ENCODE measurements at regions not wholly inside any gene's neighbourhood (a gene's known extent, or its start where the extent isn't known, plus 50 kb on each side); places are given as distances from the start of the nearest gene placed in this dataset.
"Not testable (repeated sequence)": the region's sequence is repeated elsewhere in the genome, so short reads cannot be mapped to it uniquely, and the experiment has no call there.

GRCh38 chr7:130840599-130840998 is 106.6 kb upstream of the KLF14 start:
- no peaks in the 10 kb centered on the region for H3K9me3 Mint-ChIP-seq
- peaks cover 0 to 6% of the 10 kb centered on the region in 2 donors for H3K36me3 Mint-ChIP-seq
- ATAC-seq (no peak), DNase-seq (ENCODE audit: low spot score in 2 of 2) (no peak)
- no peak overlapping the region for H3K27ac Mint-ChIP-seq

GRCh38 chr7:130841416-130841815 is 107.4 kb upstream of the KLF14 start:
- Mint-ChIP-seq H3K36me3 (peaks cover 0 to 6% of the 10 kb centered on the region in 2 donors), H3K27ac (peak overlapping the region in 1 of 2 donors; percentile 65), H3K9me3 (no peaks in the 10 kb centered on the region)
- DNase-seq (ENCODE audit: low spot score in 2 of 2) (no peak), ATAC-seq (no peak)

GRCh38 chr7:130843703-130844102 is 109.7 kb upstream of the KLF14 start:
- H3K36me3 Mint-ChIP-seq = peaks cover 0 to 6% of the 10 kb centered on the region in 2 donors
- H3K27ac Mint-ChIP-seq = no peak overlapping the region
- DNase-seq (ENCODE audit: low spot score in 2 of 2) (no peak), ATAC-seq (no peak)
- H3K9me3 Mint-ChIP-seq = no peaks in the 10 kb centered on the region

- DNase-seq (ENCODE audit: low spot score in 2 of 2) (no peak), ATAC-seq (no peak)
- H3K27ac Mint-ChIP-seq = no peak overlapping the region
- peaks cover 0 to 6% of the 10 kb centered on the region in 2 donors for H3K36me3 Mint-ChIP-seq
- H3K9me3 Mint-ChIP-seq = no peaks in the 10 kb centered on the region
Observed at GRCh38 chr7:130844811-130845580, 111.0 kb upstream of the KLF14 start.

- H3K27ac Mint-ChIP-seq = no peak overlapping the region
- DNase-seq (ENCODE audit: low spot score in 2 of 2) = no peak
- H3K36me3 Mint-ChIP-seq = peaks cover 0 to 6% of the 10 kb centered on the region in 2 donors
- ATAC-seq = no peak
- no peaks in the 10 kb centered on the region for H3K9me3 Mint-ChIP-seq
Observed at GRCh38 chr7:130845581-130846085, 111.6 kb upstream of the KLF14 start.

GRCh38 chr7:130849604-130850003 is 115.6 kb upstream of the KLF14 start:
- no peak overlapping the region for H3K27ac Mint-ChIP-seq
- peaks cover 5 to 6% of the 10 kb centered on the region in 2 donors for H3K36me3 Mint-ChIP-seq

GRCh38 chr7:130850956-130851355 is 116.9 kb upstream of the KLF14 start:
- DNase-seq (ENCODE audit: low spot score in 2 of 2) = no peak
- no peaks in the 10 kb centered on the region for H3K9me3 Mint-ChIP-seq
- no peak for ATAC-seq
- H3K36me3 Mint-ChIP-seq = peaks cover 14 to 20% of the 10 kb centered on the region in 2 donors
- H3K27ac Mint-ChIP-seq = no peak overlapping the region

More at GRCh38 chr7:130849604-130850003, 115.6 kb upstream of the KLF14 start:
- DNase-seq (ENCODE audit: low spot score in 2 of 2) = no peak
- no peaks in the 10 kb centered on the region for H3K9me3 Mint-ChIP-seq
- ATAC-seq = no peak

- peaks cover 34 to 37% of the 10 kb centered on the region in 2 donors for H3K36me3 Mint-ChIP-seq
- no peak for DNase-seq (ENCODE audit: low spot score in 2 of 2)
- ATAC-seq = peak in 1 of 2 donors; percentile 14
Observed at GRCh38 chr7:130852867-130853266, 118.9 kb upstream of the KLF14 start.

GRCh38 chr7:130853503-130854279 is 119.7 kb upstream of the KLF14 start:
- H3K36me3 Mint-ChIP-seq = peaks cover 42 to 45% of the 10 kb centered on the region in 2 donors
- peaks cover 18 to 22% of the 10 kb centered on the region in 2 donors for H3K9me3 Mint-ChIP-seq
- no peak for DNase-seq (ENCODE audit: low spot score in 2 of 2)
- no peak overlapping the region for H3K27ac Mint-ChIP-seq
- no peak for ATAC-seq

More at GRCh38 chr7:130852867-130853266, 118.9 kb upstream of the KLF14 start:
- Mint-ChIP-seq H3K9me3 (peaks cover 10 to 14% of the 10 kb centered on the region in 2 donors), H3K27ac (peak overlapping the region in 1 of 2 donors; percentile 59)

- Mint-ChIP-seq H3K36me3 (peaks cover 50 to 53% of the 10 kb centered on the region in 2 donors), H3K27ac (no peak overlapping the region), H3K9me3 (peaks cover 26 to 30% of the 10 kb centered on the region in 2 donors)
- no peak for ATAC-seq
- no peak for DNase-seq (ENCODE audit: low spot score in 2 of 2)
Observed at GRCh38 chr7:130854481-130854880, 120.5 kb upstream of the KLF14 start.

- Mint-ChIP-seq H3K9me3 (peaks cover 34 to 37% of the 10 kb centered on the region in 2 donors), H3K27ac (peak overlapping the region in 1 of 2 donors; percentile 61)
- ATAC-seq = no peak
Observed at GRCh38 chr7:130856866-130857265, 122.9 kb upstream of the KLF14 start.

GRCh38 chr7:130860832-130861231 is 126.8 kb upstream of the KLF14 start:
- ATAC-seq = peak in 1 of 2 donors; percentile 31
- DNase-seq (ENCODE audit: low spot score in 2 of 2) = not testable (repeated sequence)
- H3K27ac Mint-ChIP-seq = peak overlapping the region; percentile 25 to 66
- peaks cover 41 to 46% of the 10 kb centered on the region in 2 donors for H3K9me3 Mint-ChIP-seq
- H3K36me3 Mint-ChIP-seq = peaks cover 86 to 98% of the 10 kb centered on the region in 2 donors

More at GRCh38 chr7:130856866-130857265, 122.9 kb upstream of the KLF14 start:
- H3K36me3 Mint-ChIP-seq = peaks cover 74 to 77% of the 10 kb centered on the region in 2 donors
- no peak for DNase-seq (ENCODE audit: low spot score in 2 of 2)

- DNase-seq (ENCODE audit: low spot score in 2 of 2) = no peak
- peaks cover 57 to 92% of the 10 kb centered on the region in 2 donors for H3K36me3 Mint-ChIP-seq
- peaks cover 8 to 15% of the 10 kb centered on the region in 2 donors for H3K9me3 Mint-ChIP-seq
- ATAC-seq = peak in 1 of 2 donors; percentile 23
- peak overlapping the region in 1 of 2 donors; percentile 13 for H3K27ac Mint-ChIP-seq
Observed at GRCh38 chr7:130865408-130866236, 131.6 kb upstream of the KLF14 start.

- DNase-seq (ENCODE audit: low spot score in 2 of 2) = no peak
- ATAC-seq = peak in 1 of 2 donors; percentile 17
- peaks cover 42 to 86% of the 10 kb centered on the region in 2 donors for H3K36me3 Mint-ChIP-seq
- H3K9me3 Mint-ChIP-seq = peaks cover 4 to 10% of the 10 kb centered on the region in 2 donors
- H3K27ac Mint-ChIP-seq = peak overlapping the region in 1 of 2 donors; percentile 73
Observed at GRCh38 chr7:130867039-130867438, 133.0 kb upstream of the KLF14 start.

- no peak for DNase-seq (ENCODE audit: low spot score in 2 of 2)
- no peak for ATAC-seq
- H3K9me3 Mint-ChIP-seq = peaks cover 4 to 10% of the 10 kb centered on the region in 2 donors
- H3K36me3 Mint-ChIP-seq = peaks cover 42 to 86% of the 10 kb centered on the region in 2 donors
- peak overlapping the region in 1 of 2 donors; percentile 73 for H3K27ac Mint-ChIP-seq
Observed at GRCh38 chr7:130867581-130868136, 133.7 kb upstream of the KLF14 start.

GRCh38 chr7:130868139-130868538 is 134.1 kb upstream of the KLF14 start:
- peak overlapping the region in 1 of 2 donors; percentile 70 for H3K27ac Mint-ChIP-seq
- DNase-seq (ENCODE audit: low spot score in 2 of 2) (no peak), ATAC-seq (no peak)
- H3K9me3 Mint-ChIP-seq = peaks cover 4 to 10% of the 10 kb centered on the region in 2 donors
- H3K36me3 Mint-ChIP-seq = peaks cover 39 to 84% of the 10 kb centered on the region in 2 donors
